ENCODE measurements at regions not wholly inside any gene's neighbourhood (a gene's known extent, or its start where the extent isn't known, plus 50 kb on each side); places are given as distances from the start of the nearest gene placed in this dataset.
"Not testable (repeated sequence)": the region's sequence is repeated elsewhere in the genome, so short reads cannot be mapped to it uniquely, and the experiment has no call there.

- ATAC-seq (replicated peaks), result no peak
- Mint-ChIP-seq H3K27ac (no peak overlapping the region), H3K4me1 (ENCODE audit: low read depth in 2 of 2) (no peaks in the 10 kb centered on the region), H3K9me3 (peaks cover 2 to 6% of the 10 kb centered on the region in 2 donors), H3K27me3 (no peaks in the 10 kb centered on the region), H3K4me3 (no peak overlapping the region), H3K36me3 (ENCODE audit: insufficient read depth) (peaks cover 4% of the 10 kb centered on the region)
- no peak for DNase-seq
Observed at GRCh38 chr20:30484009-30484748, 773.3 kb upstream of the DEFB115 start.

GRCh38 chr20:30484749-30485070 is 772.8 kb upstream of the DEFB115 start:
- Mint-ChIP-seq H3K27me3 (no peaks in the 10 kb centered on the region), H3K4me3 (no peak overlapping the region), H3K4me1 (ENCODE audit: low read depth in 2 of 2) (no peaks in the 10 kb centered on the region), H3K9me3 (peaks cover 2 to 6% of the 10 kb centered on the region in 2 donors), H3K36me3 (ENCODE audit: insufficient read depth) (peaks cover 4% of the 10 kb centered on the region), H3K27ac (no peak overlapping the region)
- DNase-seq (no peak), ATAC-seq (replicated peaks) (no peak)

- Mint-ChIP-seq H3K4me3 (no peak overlapping the region), H3K27me3 (no peaks in the 10 kb centered on the region), H3K27ac (no peak overlapping the region), H3K9me3 (peaks cover 2 to 6% of the 10 kb centered on the region in 2 donors), H3K4me1 (ENCODE audit: low read depth in 2 of 2) (no peaks in the 10 kb centered on the region), H3K36me3 (ENCODE audit: insufficient read depth) (peaks cover 4% of the 10 kb centered on the region)
- ATAC-seq (replicated peaks) (no peak), DNase-seq (no peak)
Observed at GRCh38 chr20:30485331-30486102, 771.9 kb upstream of the DEFB115 start.

GRCh38 chr20:30486103-30486478 is 771.4 kb upstream of the DEFB115 start:
- Mint-ChIP-seq H3K4me1 (ENCODE audit: low read depth in 2 of 2) (no peaks in the 10 kb centered on the region), H3K9me3 (peaks cover 2 to 6% of the 10 kb centered on the region in 2 donors), H3K27ac (no peak overlapping the region), H3K36me3 (ENCODE audit: insufficient read depth) (peaks cover 4% of the 10 kb centered on the region), H3K27me3 (no peaks in the 10 kb centered on the region), H3K4me3 (no peak overlapping the region)
- DNase-seq (no peak), ATAC-seq (replicated peaks) (no peak)

- H3K27ac Mint-ChIP-seq; DNase-seq; H3K36me3 Mint-ChIP-seq (ENCODE audit: insufficient read depth); H3K27me3 Mint-ChIP-seq; H3K4me1 Mint-ChIP-seq (ENCODE audit: low read depth in 2 of 2); H3K9me3 Mint-ChIP-seq; ATAC-seq (replicated peaks); H3K4me3 Mint-ChIP-seq: not testable (repeated sequence)
Observed at GRCh38 chr20:30487461-30487860, 770.0 kb upstream of the DEFB115 start.

- DNase-seq (no peak), ATAC-seq (replicated peaks) (no peak)
- H3K4me3 Mint-ChIP-seq, result no peak overlapping the region
- no peaks in the 10 kb centered on the region for H3K4me1 Mint-ChIP-seq (ENCODE audit: low read depth in 2 of 2)
- peaks cover 2 to 6% of the 10 kb centered on the region in 2 donors for H3K9me3 Mint-ChIP-seq
- no peak overlapping the region for H3K27ac Mint-ChIP-seq
- H3K27me3 Mint-ChIP-seq, result no peaks in the 10 kb centered on the region
- peaks cover 4% of the 10 kb centered on the region for H3K36me3 Mint-ChIP-seq (ENCODE audit: insufficient read depth)
Observed at GRCh38 chr20:30487947-30488926, 769.2 kb upstream of the DEFB115 start.

- no peaks in the 10 kb centered on the region for H3K27me3 Mint-ChIP-seq
- H3K4me1 Mint-ChIP-seq (ENCODE audit: low read depth in 2 of 2), result no peaks in the 10 kb centered on the region
- H3K4me3 Mint-ChIP-seq, result no peak overlapping the region
Observed at GRCh38 chr20:30488941-30489613, 768.4 kb upstream of the DEFB115 start.

GRCh38 chr20:30489614-30490003 is 767.9 kb upstream of the DEFB115 start:
- no peaks in the 10 kb centered on the region for H3K4me1 Mint-ChIP-seq (ENCODE audit: low read depth in 2 of 2)
- DNase-seq, result no peak
- H3K9me3 Mint-ChIP-seq, result peaks cover 6% of the 10 kb centered on the region in 2 donors

More at GRCh38 chr20:30488941-30489613, 768.4 kb upstream of the DEFB115 start:
- DNase-seq (no peak), ATAC-seq (replicated peaks) (no peak)
- Mint-ChIP-seq H3K9me3 (peaks cover 6% of the 10 kb centered on the region in 2 donors), H3K27ac (no peak overlapping the region), H3K36me3 (ENCODE audit: insufficient read depth) (peaks cover 4% of the 10 kb centered on the region)

GRCh38 chr20:30491016-30491415 is 766.4 kb upstream of the DEFB115 start:
- H3K9me3 Mint-ChIP-seq, result peaks cover 6% of the 10 kb centered on the region in 2 donors
- ATAC-seq (replicated peaks), result no peak
- no peak overlapping the region for H3K27ac Mint-ChIP-seq

More at GRCh38 chr20:30489614-30490003, 767.9 kb upstream of the DEFB115 start:
- H3K36me3 Mint-ChIP-seq (ENCODE audit: insufficient read depth), result peaks cover 4% of the 10 kb centered on the region
- no peaks in the 10 kb centered on the region for H3K27me3 Mint-ChIP-seq
- no peak for ATAC-seq (replicated peaks)
- no peak overlapping the region for H3K4me3 Mint-ChIP-seq
- H3K27ac Mint-ChIP-seq, result no peak overlapping the region

GRCh38 chr20:30496656-30497055 is 760.8 kb upstream of the DEFB115 start:
- not testable (repeated sequence) for H3K9me3 Mint-ChIP-seq; H3K36me3 Mint-ChIP-seq (ENCODE audit: insufficient read depth); ATAC-seq (replicated peaks); H3K27me3 Mint-ChIP-seq; DNase-seq; H3K27ac Mint-ChIP-seq; H3K4me1 Mint-ChIP-seq (ENCODE audit: low read depth in 2 of 2)
- peak overlapping the region in 1 of 2 donors; percentile 33 for H3K4me3 Mint-ChIP-seq

More at GRCh38 chr20:30491016-30491415, 766.4 kb upstream of the DEFB115 start:
- H3K36me3 Mint-ChIP-seq (ENCODE audit: insufficient read depth), result peaks cover 3% of the 10 kb centered on the region
- no peaks in the 10 kb centered on the region for H3K4me1 Mint-ChIP-seq (ENCODE audit: low read depth in 2 of 2)
- no peak overlapping the region for H3K4me3 Mint-ChIP-seq
- DNase-seq, result no peak
- H3K27me3 Mint-ChIP-seq, result no peaks in the 10 kb centered on the region

GRCh38 chr20:30497191-30497590 is 760.3 kb upstream of the DEFB115 start:
- H3K4me1 Mint-ChIP-seq (ENCODE audit: low read depth in 2 of 2); DNase-seq; ATAC-seq (replicated peaks); H3K9me3 Mint-ChIP-seq; H3K36me3 Mint-ChIP-seq (ENCODE audit: insufficient read depth); H3K27me3 Mint-ChIP-seq; H3K27ac Mint-ChIP-seq; H3K4me3 Mint-ChIP-seq: not testable (repeated sequence)

GRCh38 chr20:30499123-30499522 is 758.3 kb upstream of the DEFB115 start:
- Mint-ChIP-seq H3K4me1 (ENCODE audit: low read depth in 2 of 2) (no peaks in the 10 kb centered on the region), H3K27ac (no peak overlapping the region), H3K36me3 (ENCODE audit: insufficient read depth) (no peaks in the 10 kb centered on the region), H3K4me3 (no peak overlapping the region), H3K27me3 (no peaks in the 10 kb centered on the region), H3K9me3 (no peaks in the 10 kb centered on the region)
- no peak for DNase-seq
- no peak for ATAC-seq (replicated peaks)

Data from effector memory CD8-positive, alpha-beta T cell (primary cell).